ENCODE measurements at regions not wholly inside any gene's neighbourhood (a gene's known extent, or its start where the extent isn't known, plus 50 kb on each side); places are given as distances from the start of the nearest gene placed in this dataset.
"Not testable (repeated sequence)": the region's sequence is repeated elsewhere in the genome, so short reads cannot be mapped to it uniquely, and the experiment has no call there.

GRCh38 chr18:60248336-60249330 is 123.9 kb downstream of the MC4R start:
- H3K9me3 Mint-ChIP-seq = no peaks in the 10 kb centered on the region
- no peak for DNase-seq (ENCODE audit: low spot score in 2 of 2, unreplicated experiment in 2 of 2)
- H3K4me1 Mint-ChIP-seq = no peaks in the 10 kb centered on the region
- TF ChIP-seq, protein P1, sequence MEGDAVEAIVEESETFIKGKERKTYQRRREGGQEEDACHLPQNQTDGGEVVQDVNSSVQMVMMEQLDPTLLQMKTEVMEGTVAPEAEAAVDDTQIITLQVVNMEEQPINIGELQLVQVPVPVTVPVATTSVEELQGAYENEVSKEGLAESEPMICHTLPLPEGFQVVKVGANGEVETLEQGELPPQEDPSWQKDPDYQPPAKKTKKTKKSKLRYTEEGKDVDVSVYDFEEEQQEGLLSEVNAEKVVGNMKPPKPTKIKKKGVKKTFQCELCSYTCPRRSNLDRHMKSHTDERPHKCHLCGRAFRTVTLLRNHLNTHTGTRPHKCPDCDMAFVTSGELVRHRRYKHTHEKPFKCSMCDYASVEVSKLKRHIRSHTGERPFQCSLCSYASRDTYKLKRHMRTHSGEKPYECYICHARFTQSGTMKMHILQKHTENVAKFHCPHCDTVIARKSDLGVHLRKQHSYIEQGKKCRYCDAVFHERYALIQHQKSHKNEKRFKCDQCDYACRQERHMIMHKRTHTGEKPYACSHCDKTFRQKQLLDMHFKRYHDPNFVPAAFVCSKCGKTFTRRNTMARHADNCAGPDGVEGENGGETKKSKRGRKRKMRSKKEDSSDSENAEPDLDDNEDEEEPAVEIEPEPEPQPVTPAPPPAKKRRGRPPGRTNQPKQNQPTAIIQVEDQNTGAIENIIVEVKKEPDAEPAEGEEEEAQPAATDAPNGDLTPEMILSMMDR (IDR thresholded peaks at IDR 0.05; ENCODE audit: unreplicated experiment) = no peak
- no peak overlapping the region for H3K27ac Mint-ChIP-seq
- H3K4me3 Mint-ChIP-seq = no peak overlapping the region
- no peaks in the 10 kb centered on the region for H3K36me3 Mint-ChIP-seq
- no peaks in the 10 kb centered on the region for H3K27me3 Mint-ChIP-seq (ENCODE audit: low read depth)

GRCh38 chr18:60247103-60247502 is 125.5 kb downstream of the MC4R start:
- H3K9me3 Mint-ChIP-seq = no peaks in the 10 kb centered on the region
- no peak overlapping the region for H3K4me3 Mint-ChIP-seq

GRCh38 chr18:60246606-60247005 is 126.0 kb downstream of the MC4R start:
- no peaks in the 10 kb centered on the region for H3K27me3 Mint-ChIP-seq (ENCODE audit: low read depth)
- no peaks in the 10 kb centered on the region for H3K9me3 Mint-ChIP-seq
- TF ChIP-seq, protein P1 (IDR thresholded peaks at IDR 0.05; ENCODE audit: unreplicated experiment) = no peak
- H3K4me1 Mint-ChIP-seq = no peaks in the 10 kb centered on the region
- no peaks in the 10 kb centered on the region for H3K36me3 Mint-ChIP-seq
- H3K4me3 Mint-ChIP-seq = no peak overlapping the region
- H3K27ac Mint-ChIP-seq = no peak overlapping the region
- no peak for DNase-seq (ENCODE audit: low spot score in 2 of 2, unreplicated experiment in 2 of 2)

More at GRCh38 chr18:60247103-60247502, 125.5 kb downstream of the MC4R start:
- H3K27ac Mint-ChIP-seq = no peak overlapping the region
- no peaks in the 10 kb centered on the region for H3K36me3 Mint-ChIP-seq
- TF ChIP-seq, protein P1 (IDR thresholded peaks at IDR 0.05; ENCODE audit: unreplicated experiment) = no peak
- no peaks in the 10 kb centered on the region for H3K27me3 Mint-ChIP-seq (ENCODE audit: low read depth)
- DNase-seq (ENCODE audit: low spot score in 2 of 2, unreplicated experiment in 2 of 2) = no peak
- H3K4me1 Mint-ChIP-seq = no peaks in the 10 kb centered on the region

GRCh38 chr18:60245096-60245495 is 127.5 kb downstream of the MC4R start:
- H3K4me3 Mint-ChIP-seq = no peak overlapping the region
- H3K9me3 Mint-ChIP-seq = peaks cover 10% of the 10 kb centered on the region
- no peak overlapping the region for H3K27ac Mint-ChIP-seq
- no peak for DNase-seq (ENCODE audit: low spot score in 2 of 2, unreplicated experiment in 2 of 2)
- no peaks in the 10 kb centered on the region for H3K27me3 Mint-ChIP-seq (ENCODE audit: low read depth)
- TF ChIP-seq, protein P1 (IDR thresholded peaks at IDR 0.05; ENCODE audit: unreplicated experiment) = no peak
- H3K36me3 Mint-ChIP-seq = no peaks in the 10 kb centered on the region
- no peaks in the 10 kb centered on the region for H3K4me1 Mint-ChIP-seq

DNA sequence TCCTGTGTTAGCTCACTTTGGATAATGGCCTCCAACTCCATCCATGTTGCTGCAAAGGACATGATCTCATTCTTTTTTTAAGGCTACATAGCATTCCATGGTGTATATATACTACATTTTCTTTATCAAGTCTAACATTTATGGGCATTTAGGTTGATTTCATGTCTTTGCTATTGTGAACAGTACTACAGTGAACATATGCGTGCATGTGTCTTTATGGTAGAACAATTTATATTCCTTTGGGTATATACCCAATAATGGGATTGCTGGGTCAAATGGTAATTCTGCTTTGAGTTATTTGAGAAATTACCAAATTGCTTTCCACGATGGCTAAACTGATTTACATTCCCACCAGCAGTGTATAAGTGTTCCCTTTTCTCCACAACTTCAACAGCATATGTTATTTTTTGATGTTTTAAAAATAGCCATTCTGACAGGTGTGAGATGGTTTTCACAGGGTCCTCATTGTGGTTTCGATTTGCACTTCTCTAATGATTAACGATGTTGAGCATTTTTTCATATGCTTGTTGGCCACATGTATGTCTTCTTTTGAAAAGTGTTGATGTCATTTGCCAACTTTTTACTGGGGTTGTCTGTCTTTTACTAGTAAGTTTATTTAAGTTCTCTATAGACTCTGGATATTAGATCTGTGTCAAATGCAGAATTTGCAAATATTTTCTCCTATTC is 133.4 kb downstream of the MC4R start:
- H3K27ac Mint-ChIP-seq = not testable (repeated sequence)

DNA sequence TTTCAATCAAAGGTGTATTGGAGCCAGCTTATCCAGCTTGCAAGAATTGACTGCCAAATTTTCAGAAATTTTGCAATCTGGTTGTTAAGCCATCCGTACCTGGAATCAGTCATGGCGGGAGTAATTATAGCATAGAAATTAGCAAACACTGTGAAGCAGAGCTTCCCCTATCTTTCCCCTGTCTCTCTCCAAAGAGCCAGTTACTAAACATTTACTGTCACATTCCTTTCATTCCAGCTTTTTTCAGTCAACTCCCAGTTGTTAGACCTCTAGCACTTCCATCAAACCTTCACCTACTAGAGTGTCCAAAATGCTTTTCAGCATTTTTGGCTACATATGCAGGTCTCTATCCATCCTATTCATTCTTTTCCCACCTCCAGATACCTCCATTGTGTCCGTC is 137.4 kb downstream of the MC4R start:
- no peak overlapping the region for H3K27ac Mint-ChIP-seq
- no peaks in the 10 kb centered on the region for H3K36me3 Mint-ChIP-seq
- H3K4me1 Mint-ChIP-seq = no peaks in the 10 kb centered on the region
- TF ChIP-seq, protein P1 (IDR thresholded peaks at IDR 0.05; ENCODE audit: unreplicated experiment) = no peak
- no peaks in the 10 kb centered on the region for H3K9me3 Mint-ChIP-seq
- no peak overlapping the region for H3K4me3 Mint-ChIP-seq
- no peak for DNase-seq (ENCODE audit: low spot score in 2 of 2, unreplicated experiment in 2 of 2)
- no peaks in the 10 kb centered on the region for H3K27me3 Mint-ChIP-seq (ENCODE audit: low read depth)

More for the DNA sequence above, 133.4 kb downstream of the MC4R start:
- not testable (repeated sequence) for H3K36me3 Mint-ChIP-seq; DNase-seq (ENCODE audit: low spot score in 2 of 2, unreplicated experiment in 2 of 2); H3K4me3 Mint-ChIP-seq; H3K4me1 Mint-ChIP-seq; H3K9me3 Mint-ChIP-seq; H3K27me3 Mint-ChIP-seq (ENCODE audit: low read depth)

All from mesothelial cell of epicardium (in vitro differentiated cells).